Lower lobe of right lung (tissue), 2 donors: ENCODE measurements at regions not wholly inside any gene's neighbourhood (a gene's known extent, or its start where the extent isn't known, plus 50 kb on each side); places are given as distances from the start of the nearest gene placed in this dataset.

Source experiments
- ATAC-seq, 2 donors: fragments of 200-7000 bp; cut with Tn5 transposase; one replicate each; pipeline ENCODE4 v1.9.1; 2020 to 2022; ENCODE audit warnings: mild to moderate bottlenecking in 2 of 2, moderate library complexity in 2 of 2
- DNase-seq: peaks from one replicate; pipeline ENCODE4 v3.0.0-alpha.2; 2020
- H3K27ac ChIP-seq: fragments of 200-600 bp; one replicate; pipeline ENCODE4 v1.8.0; 2022
- H3K27me3 ChIP-seq: fragments of 200-600 bp; one replicate; pipeline ENCODE4 v1.8.0; 2022; ENCODE audit warnings: low read depth
- H3K36me3 ChIP-seq: fragments of 200-600 bp; one replicate; pipeline ENCODE4 v1.8.0; 2022; ENCODE audit warnings: mild to moderate bottlenecking
- H3K4me1 ChIP-seq: fragments of 200-600 bp; one replicate; pipeline ENCODE4 v1.8.0; 2022
- H3K4me3 ChIP-seq: fragments of 200-600 bp; one replicate; pipeline ENCODE4 v1.8.0; 2022; ENCODE audit warnings: mild to moderate bottlenecking
- H3K9me3 ChIP-seq: fragments of 200-600 bp; one replicate; pipeline ENCODE4 v1.8.0; 2022
- CTCF ChIP-seq: fragments of 200-600 bp; IDR thresholded peaks from one replicate; pipeline ENCODE4 v1.8.0; 2022; ENCODE audit warnings: antibody characterized with exemption, mild to moderate bottlenecking
- intact Hi-C: fragments of 100-400 bp; cut with DNase I; formaldehyde crosslinking; loops from one replicate; pipeline ENCODE4 v1.11.0; 2022
- donor health status: DM: no; HTN: yes; CAD: no; lungs with severe emphysema.

DNA sequence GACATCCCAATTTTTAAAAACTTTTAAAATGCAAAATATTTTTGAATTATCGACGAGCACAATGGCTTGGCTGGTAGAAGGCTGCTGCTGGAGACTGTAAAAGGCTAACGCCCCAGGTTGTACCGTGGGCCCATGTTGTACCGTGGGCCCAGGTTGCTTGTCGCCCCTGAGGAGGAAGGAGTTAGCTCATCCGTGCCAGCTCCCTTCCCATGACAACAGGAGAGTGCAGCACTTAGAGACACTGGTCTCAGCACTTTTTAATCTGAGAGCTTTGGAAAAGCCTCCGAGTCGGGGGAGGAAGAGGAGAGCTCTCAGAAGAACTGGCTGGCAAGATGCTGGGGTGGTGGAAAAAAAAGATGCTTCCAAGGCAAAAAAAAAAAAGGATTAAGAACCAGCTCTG lies 50.3 kb upstream of the CACNA1A start:
- Histone ChIP-seq H3K4me3 (no peak overlapping the region), H3K27me3 (peaks cover 1% of the 10 kb centered on the region), H3K4me1 (no peaks in the 10 kb centered on the region), H3K27ac (no peak overlapping the region), H3K9me3 (no peaks in the 10 kb centered on the region), H3K36me3 (no peaks in the 10 kb centered on the region)
- intact Hi-C loops, result no loop called here
- no peak for DNase-seq
- ATAC-seq, result no peak
- no peak for TF ChIP-seq CTCF
